22Rv1 (cell line): ENCODE measurements at regions not wholly inside any gene's neighbourhood (a gene's known extent, or its start where the extent isn't known, plus 50 kb on each side); places are given as distances from the start of the nearest gene placed in this dataset.

Source experiments
- ZFX ChIP-seq: fragments of 450-650 bp; IDR thresholded peaks from 2 replicates; pipeline ENCODE4 v1.6.1; 2017; ENCODE audit warnings: antibody characterized with exemption, borderline replicate concordance
- TF ChIP-seq, protein P1 (sequence below): fragments of 450-650 bp; IDR thresholded peaks from 2 replicates; pipeline ENCODE4 v1.5.1; 2017; ENCODE audit warnings: mild to moderate bottlenecking

GRCh38 chr3:70747847-70748246, 435.4 kb upstream of the MDFIC2 start:
- TF ChIP-seq, protein P1, sequence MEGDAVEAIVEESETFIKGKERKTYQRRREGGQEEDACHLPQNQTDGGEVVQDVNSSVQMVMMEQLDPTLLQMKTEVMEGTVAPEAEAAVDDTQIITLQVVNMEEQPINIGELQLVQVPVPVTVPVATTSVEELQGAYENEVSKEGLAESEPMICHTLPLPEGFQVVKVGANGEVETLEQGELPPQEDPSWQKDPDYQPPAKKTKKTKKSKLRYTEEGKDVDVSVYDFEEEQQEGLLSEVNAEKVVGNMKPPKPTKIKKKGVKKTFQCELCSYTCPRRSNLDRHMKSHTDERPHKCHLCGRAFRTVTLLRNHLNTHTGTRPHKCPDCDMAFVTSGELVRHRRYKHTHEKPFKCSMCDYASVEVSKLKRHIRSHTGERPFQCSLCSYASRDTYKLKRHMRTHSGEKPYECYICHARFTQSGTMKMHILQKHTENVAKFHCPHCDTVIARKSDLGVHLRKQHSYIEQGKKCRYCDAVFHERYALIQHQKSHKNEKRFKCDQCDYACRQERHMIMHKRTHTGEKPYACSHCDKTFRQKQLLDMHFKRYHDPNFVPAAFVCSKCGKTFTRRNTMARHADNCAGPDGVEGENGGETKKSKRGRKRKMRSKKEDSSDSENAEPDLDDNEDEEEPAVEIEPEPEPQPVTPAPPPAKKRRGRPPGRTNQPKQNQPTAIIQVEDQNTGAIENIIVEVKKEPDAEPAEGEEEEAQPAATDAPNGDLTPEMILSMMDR = no peak
- no peak for TF ChIP-seq ZFX
